HG03159 (cell line): ENCODE measurements at regions not wholly inside any gene's neighbourhood (a gene's known extent, or its start where the extent isn't known, plus 50 kb on each side); places are given as distances from the start of the nearest gene placed in this dataset.
"Not testable (repeated sequence)": the region's sequence is repeated elsewhere in the genome, so short reads cannot be mapped to it uniquely, and the experiment has no call there.

ENCODE experiments used
- ATAC-seq: cut with Tn5 transposase; IDR thresholded peaks from one replicate; pipeline ENCODE4 v1.9.1; 2021; ENCODE audit warnings: mild to moderate bottlenecking, moderate library complexity; ENCODE audit not compliant: unreplicated experiment

DNA sequence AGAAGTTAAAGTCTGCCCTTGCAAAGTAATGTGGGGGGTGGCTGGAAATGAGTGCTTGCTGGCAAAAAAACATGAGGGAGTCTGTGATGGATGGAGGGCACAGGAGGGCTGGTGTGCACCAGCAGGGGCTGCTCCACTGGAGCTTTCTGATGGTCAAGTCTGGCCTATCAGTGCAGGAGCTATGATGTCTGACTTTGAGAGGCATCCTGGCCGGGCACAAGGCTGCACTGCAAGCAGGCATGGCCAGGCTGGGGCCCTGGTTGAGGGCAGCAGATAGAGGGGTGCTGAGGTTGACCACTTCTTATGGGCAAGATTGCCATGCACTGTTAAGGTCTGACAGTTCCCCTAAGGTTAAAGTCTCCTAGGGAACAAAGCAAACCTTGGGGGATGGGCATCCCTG is 1140.2 kb downstream of the FAM133A start:
- no peak for ATAC-seq

DNA sequence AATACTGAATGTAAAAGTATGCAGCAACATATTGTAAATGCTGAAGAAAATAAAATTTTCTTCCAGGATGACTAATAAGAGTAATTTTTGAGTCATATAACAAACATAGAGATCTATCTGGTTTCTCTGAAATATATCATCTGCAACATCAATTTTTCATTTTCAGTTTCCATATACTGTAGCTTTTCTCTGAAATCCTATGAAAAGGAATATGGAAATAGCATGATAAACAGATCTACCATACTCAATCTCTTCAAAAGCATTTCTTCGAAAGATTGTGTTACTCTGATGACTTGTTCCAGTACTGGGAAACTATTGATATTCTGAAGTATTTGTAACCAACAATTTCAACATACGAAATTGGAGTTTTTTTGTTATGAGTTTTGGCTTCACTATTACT is 1156.7 kb downstream of the FAM133A start:
- no peak for ATAC-seq

DNA sequence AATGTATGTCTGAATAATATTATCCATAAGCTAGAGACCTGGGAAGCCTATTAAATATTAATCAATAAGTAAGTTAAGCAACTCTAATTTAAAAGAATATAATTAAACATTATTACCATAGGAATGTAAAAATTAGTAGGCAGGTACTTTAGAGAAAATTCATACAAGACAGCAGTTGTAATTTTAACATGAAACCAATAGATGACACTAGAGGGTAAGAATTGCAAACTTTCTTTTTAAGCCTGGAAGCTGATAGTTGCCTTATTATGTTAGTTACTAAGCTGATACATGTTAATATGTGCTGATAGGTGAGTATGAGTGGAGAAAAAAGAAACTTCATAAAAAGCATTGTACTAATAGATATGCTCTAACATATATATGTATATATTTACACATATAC is 1157.4 kb downstream of the FAM133A start:
- no peak for ATAC-seq

DNA sequence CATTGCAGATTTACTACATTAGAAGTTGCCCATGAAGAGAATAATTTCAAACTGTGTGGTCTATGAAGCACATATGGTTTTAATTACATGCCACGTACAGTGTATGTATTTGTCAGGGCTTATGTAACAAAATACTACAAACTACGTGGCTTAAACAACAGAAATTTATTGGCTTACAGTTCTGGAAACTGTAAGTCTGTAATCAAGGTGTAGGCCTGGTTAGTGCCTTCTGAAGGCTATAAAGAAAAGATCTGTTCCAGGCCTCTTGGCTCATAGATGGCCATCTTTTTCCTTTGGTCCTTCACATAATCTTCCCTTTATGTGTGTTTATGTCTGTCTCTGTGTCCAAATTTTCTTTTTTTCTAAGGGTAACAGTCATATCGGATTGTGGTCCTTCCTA is 1160.2 kb downstream of the FAM133A start:
- ATAC-seq: no peak

DNA sequence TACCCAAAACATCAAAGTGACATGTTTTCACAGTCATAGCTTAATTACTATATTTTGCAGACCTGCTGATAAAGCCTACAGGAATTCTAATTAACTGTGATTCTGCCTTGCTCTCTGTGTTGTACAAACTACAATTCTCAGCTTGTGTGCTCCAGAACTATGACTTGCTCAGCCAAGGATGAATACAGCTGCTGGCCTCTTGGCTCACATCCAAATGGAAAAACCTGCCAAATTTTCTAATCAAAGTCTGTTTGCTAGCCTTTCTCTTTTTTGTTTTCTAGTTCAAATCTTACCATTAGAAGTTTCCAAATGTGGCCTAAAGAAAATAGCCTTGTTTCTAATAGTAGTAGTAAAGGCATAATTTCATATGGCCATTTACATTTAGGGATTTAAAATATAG is 1176.8 kb downstream of the FAM133A start:
- no peak for ATAC-seq

DNA sequence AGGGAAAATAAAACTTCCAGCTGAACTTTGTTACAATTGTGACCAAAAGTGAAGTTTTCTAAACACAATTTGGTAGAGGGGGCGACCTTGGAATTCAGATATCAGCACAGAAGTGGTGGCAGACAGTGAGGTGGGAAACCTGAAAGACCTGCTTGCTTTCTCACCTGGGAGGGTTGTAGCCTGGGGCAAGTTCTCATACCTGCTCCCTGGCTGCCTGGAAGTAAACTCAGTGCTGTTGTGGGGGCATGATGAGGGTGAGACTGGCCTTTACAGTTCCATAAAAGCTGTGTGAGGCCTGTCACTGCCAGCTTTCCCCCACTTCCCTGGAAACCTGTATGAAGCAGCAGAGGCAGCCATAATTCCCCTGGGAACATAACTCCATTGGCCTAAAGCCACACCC is 1180.2 kb downstream of the FAM133A start:
- no peak for ATAC-seq

DNA sequence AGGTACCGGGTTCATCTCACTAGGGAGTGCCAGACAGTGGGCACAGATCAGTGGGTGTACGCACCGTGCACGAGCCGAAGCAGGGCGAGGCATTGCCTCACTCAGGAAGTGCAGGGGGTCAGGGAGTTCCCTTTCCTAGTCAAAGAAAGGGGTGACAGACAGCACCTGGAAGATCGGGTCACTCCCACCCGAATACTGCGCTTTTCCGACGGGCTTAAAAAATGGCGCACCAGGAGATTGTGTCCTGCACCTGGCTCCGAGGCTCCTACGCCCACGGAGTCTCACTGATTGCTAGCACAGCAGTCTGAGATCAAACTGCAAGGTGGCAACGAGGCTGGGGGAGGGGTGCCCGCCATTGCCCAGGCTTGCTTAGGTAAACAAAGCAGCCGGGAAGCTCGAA is 1188.5 kb downstream of the FAM133A start:
- ATAC-seq: not testable (repeated sequence)

DNA sequence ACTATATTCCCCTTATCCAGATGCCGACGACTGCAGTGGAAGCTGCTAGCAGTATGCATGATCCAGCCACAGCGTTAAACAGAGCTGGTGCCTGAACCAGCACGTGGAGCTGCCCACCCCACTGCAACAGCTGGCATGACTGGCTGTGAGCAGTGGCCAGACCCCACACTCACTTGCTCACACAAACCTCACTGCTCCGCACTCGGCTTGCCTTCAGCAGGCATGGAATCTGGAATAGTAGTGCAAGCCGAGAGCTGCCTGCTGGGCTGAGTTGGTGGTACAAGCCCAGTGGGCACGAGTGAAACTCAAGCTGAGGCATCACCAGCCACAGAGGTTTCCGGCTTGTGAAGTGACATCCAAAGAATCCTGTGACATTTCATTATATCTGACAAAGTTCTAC is 1197.6 kb downstream of the FAM133A start:
- ATAC-seq: no peak

DNA sequence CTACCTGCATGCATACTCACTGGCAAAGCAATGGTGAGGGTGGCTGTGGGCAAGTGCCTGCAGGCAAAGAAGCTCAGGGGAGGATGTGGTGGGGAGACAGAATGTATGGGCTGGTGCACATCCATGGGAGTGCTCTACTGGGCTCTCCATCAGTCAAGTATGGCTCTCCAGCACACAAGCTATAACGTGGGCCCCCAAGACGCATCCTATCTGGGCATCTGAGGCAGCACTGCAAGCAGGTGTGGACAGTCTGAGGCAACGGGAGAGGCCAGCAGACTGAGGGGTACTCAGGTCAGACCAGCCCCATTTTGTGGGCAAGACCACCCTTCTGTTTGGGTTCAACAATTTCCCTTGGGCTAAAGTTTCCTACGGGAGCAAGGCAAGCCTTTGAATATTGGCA is 1227.8 kb downstream of the FAM133A start:
- ATAC-seq: no peak

DNA sequence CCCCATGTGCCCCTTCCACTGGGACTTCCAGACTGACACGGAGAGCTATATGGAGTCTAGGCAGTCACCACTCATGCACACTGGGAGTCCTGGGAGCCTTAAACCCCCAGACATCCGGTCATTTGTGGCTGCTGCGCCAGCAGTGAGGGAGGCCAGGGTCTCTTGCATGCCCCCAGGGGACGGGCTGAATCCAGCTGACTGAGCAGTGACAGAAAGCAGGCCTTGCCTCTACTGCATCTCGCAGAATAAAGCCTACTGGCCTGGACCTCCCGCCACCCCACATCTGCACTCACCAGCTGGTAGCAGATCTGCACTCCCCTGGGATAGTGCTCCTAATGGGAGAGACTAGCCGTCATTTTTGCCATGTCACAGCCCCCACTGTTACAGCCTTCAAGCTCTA is 1234.2 kb downstream of the FAM133A start:
- ATAC-seq: no peak

DNA sequence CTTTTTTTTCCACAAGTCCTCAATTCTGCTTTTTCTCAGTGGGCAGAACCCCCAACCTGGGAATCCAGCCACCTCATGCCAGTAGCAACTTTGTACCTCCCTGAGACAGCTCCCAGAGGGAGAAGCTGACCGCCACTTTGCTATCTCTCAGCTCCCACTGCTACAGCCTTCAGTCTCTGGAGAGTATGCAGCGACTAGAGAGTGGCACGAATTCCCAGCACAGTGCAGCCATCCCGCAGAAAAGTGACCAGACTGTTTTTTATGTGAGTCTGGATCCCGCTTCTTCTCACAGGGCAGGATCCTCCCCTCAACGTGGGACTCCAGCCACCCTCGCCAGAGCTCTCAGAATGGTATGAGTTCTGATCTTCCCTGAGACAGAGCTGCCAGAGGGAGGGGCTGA is 1234.6 kb downstream of the FAM133A start:
- no peak for ATAC-seq

DNA sequence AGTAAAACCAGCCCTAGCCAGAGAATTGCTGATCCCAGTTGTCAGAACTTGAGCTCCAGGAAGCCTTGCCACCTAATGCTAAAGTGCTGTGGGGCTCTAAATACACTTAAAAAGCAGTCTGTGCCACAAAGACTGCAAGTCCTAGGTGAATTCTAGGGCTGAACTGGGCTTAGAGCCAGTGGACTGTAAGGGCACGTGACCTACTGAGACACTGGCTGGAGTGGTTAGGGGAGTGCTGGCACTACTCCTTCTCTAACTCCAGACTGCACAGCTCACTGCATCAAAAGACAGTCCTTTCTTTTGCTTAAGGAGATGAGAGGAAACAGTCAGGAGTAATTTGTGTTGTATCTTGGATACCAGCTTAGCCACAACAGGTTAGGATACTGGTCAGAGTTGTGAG is 1240.2 kb downstream of the FAM133A start:
- ATAC-seq: no peak

DNA sequence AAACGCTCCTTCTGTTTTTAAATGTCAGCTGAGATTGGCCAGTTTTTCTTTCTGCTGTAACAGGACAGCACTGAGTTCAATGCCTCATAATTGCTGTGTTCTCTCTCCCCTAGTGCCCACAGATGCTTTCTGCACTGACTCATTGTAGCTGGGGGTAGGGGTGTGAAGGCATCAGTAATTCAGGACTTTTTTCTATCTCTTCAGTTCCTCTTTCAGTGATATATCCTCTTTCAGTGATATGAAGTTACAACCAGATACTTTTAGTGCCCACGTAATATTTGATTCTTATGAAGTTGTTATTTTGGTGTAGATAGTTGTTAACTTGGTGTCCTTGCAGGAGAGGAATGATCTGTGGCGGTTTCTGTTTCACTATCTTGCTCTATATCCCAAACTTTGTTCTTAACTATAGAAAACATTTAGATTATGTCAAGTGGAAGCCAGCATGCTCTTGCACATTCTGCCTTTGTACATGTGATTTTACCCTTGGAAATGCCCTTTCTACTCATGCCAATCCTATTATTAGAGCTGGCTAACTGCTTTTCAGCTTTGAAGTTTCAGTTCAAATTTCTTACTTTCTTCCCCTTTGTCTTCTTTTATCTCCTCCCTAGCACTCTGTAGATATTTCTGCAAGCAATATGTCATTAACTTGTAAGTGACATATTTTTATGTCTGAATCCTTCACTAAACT is 1258.4 kb downstream of the FAM133A start:
- peak; percentile 81 for ATAC-seq

DNA sequence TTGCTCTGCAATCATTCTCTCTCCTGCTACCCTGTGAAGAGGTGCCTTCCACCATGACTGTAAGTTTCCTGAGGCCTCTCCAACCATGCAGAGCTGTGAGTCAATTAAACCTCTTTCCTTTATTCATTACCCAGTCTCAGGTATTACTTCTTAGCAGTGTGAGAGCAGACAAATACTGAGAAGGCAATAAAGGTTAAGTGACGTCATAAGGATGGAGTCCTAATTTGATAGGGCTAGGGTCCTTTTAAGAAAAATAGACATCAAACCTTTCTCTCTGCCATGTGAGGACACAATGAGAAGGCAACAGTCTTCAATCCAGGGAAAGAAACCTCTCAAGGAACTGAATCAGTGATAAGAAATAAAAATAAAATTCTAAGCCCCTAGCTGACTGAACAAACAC is 1262.7 kb downstream of the FAM133A start:
- no peak for ATAC-seq

DNA sequence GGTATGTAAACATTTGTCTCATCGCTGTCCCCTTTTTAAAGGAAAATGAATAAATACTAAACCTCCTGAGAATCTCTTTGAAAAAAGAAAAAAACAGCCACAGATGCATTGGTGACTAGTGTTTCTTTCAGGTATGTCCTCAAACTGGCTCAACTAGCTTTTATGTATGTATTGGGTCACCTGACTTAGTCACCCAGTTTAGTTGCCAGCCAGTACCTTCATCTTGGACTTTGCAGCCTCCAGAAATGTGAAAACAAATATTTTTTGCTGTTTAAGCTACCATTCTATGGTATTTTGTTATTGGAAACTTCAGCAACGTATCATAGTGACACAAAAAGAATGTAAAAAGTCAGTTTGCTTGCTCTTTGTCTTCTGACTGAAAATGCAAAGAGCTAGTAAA is 1263.5 kb downstream of the FAM133A start:
- no peak for ATAC-seq

DNA sequence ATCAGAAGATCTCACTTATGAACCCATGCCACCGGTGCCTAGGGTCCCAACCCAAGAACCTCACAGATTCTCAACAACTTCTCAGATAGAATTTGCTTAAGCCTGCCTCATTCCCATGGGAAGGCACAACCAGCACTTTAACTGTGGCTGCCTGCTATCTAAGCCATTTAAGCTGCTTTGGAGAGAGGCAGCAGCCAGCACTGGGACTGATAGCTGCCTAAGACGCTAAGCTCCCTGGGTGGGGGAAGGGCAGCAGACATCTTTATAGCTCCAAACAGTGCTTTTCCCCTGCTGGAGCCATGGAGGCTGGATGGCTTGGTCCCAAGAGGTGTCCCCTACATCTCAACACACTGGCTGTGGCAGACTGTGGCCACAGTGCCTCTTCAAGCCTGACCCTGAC is 1268.6 kb downstream of the FAM133A start:
- ATAC-seq: no peak

DNA sequence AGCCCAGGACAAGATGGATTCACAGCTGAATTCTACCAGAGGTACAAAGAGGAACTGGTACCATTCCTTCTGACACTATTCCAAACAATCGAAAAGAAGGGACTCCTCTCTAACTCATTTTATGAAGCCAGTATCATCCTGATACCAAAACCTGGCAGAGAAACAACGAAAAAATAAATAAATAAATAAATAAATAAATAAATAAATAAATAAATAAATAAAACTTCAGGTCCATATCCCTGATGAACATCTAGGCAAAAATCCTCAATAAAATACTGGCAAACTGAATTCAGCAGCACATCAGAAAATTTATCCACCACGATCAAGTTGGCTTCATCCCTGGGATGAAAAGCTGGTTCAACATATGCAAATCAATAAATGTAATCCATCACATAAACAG is 1272.1 kb downstream of the FAM133A start:
- ATAC-seq: not testable (repeated sequence)

DNA sequence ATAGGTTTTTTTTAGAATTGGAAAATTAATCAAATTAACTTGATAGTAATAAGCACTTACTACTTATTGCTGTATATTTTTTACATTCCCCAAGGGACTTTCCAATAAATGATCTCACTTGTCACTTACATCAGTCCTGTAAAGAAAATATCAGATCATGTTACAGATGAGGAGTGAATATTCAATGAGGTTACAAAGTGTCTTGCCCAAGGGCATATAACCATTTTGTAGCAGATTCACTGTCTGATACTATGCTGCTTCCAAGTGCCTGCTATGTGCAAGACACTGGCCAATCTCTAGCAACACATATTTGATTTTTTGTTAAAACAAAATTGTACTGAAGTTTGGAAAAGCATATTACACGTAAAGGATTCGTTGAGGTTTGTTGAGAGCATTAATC is 1287.7 kb downstream of the FAM133A start:
- ATAC-seq: no peak

DNA sequence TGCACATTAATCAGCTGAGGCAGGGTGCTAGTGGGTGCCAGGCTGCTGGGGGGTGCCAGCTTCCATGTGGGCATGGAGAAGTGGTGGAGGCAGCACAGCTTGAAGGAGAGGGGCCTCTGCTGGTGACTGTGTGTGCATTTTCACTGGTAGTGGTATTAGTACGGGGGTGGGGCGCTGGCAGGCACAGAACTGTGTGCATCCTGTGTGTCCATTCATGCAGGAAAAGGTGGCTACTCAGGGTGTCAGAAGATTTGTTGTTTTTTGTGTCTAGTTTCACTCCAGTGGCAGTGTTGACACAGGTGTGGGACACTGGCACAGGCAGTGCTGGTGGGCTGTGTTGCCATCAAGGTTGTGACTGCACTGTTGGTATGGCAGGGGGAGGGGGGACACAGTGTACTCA is 1303.6 kb downstream of the FAM133A start:
- no peak for ATAC-seq

DNA sequence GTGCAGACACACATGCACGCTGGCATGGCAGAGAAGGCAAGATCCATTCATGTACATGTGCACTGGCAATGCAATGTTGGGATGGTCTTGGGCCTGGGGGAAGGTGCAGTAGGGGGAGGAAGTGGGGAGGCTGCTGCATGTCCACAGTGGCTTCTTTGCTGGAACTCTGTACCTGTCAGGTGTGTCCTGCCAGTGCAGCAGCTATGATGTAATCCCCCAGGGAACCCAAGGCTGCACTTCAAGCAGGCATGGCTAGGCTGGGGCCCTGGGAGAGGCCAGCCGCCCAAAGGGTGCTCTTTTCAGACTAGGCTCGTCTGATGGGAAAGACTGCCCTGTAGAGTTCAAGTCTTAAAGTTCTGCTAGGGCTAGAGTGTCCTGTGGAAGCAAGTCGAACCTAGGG is 1304.0 kb downstream of the FAM133A start:
- ATAC-seq: no peak
